ENCODE measurements at regions not wholly inside any gene's neighbourhood (a gene's known extent, or its start where the extent isn't known, plus 50 kb on each side); places are given as distances from the start of the nearest gene placed in this dataset.

- H3K4me3 Mint-ChIP-seq (ENCODE audit: unreplicated experiment) = no peak overlapping the region
- peaks cover 41% of the 10 kb centered on the region for H3K27me3 Mint-ChIP-seq (ENCODE audit: low read depth, unreplicated experiment)
- no peak overlapping the region for H3K9ac ChIP-seq (ENCODE audit: low read length)
- no peaks in the 10 kb centered on the region for H3K36me3 Mint-ChIP-seq (ENCODE audit: low read depth, unreplicated experiment)
- FAIRE-seq (no peak), DNase-seq (ENCODE audit: low read depth) (no peak)
- H3K79me2 ChIP-seq (ENCODE audit: insufficient read depth, low read length) = no peaks in the 10 kb centered on the region
- peaks cover 14% of the 10 kb centered on the region for H3K9me3 Mint-ChIP-seq (ENCODE audit: unreplicated experiment)
- H4K20me1 ChIP-seq (ENCODE audit: insufficient read depth, low read length) = no peaks in the 10 kb centered on the region
- no peak overlapping the region for H3K27ac Mint-ChIP-seq (ENCODE audit: unreplicated experiment)
- H3K9me3 ChIP-seq (ENCODE audit: insufficient read depth, low read depth, low read length) = peaks cover 4% of the 10 kb centered on the region
- H3K4me3 ChIP-seq (ENCODE audit: insufficient read depth, low read depth, low read length) = no peak overlapping the region
- no peak overlapping the region for H2AFZ ChIP-seq (ENCODE audit: low read depth, low read length)
- H3K4me1 ChIP-seq (ENCODE audit: insufficient read depth, low read length) = no peaks in the 10 kb centered on the region
- no peaks in the 10 kb centered on the region for H3K36me3 ChIP-seq (ENCODE audit: insufficient read depth, low read length)
- H3K27me3 ChIP-seq (ENCODE audit: insufficient read depth, low read length) = no peaks in the 10 kb centered on the region
- H3K27ac ChIP-seq (ENCODE audit: low read depth, low read length) = no peak overlapping the region
- no peak for TF ChIP-seq CTCF (IDR thresholded peaks at IDR 0.05; ENCODE audit: insufficient read depth, low read depth, low read length)
- no peak for TF ChIP-seq EZH2 (IDR thresholded peaks at IDR 0.05; ENCODE audit: insufficient read depth, low read length)
- H3K4me2 ChIP-seq (ENCODE audit: low read length) = no peak overlapping the region
- no peaks in the 10 kb centered on the region for H3K4me1 Mint-ChIP-seq (ENCODE audit: low read depth, unreplicated experiment)
Measured at GRCh38 chr19:29439021-29439420, 86.8 kb upstream of the VSTM2B start.

GRCh38 chr19:29439688-29440550, 85.9 kb upstream of the VSTM2B start:
- no peak overlapping the region for H3K27ac Mint-ChIP-seq (ENCODE audit: unreplicated experiment)
- TF ChIP-seq CTCF (IDR thresholded peaks at IDR 0.05; ENCODE audit: insufficient read depth, low read depth, low read length) (no peak), EZH2 (IDR thresholded peaks at IDR 0.05; ENCODE audit: insufficient read depth, low read length) (no peak)
- no peak overlapping the region for H3K27ac ChIP-seq (ENCODE audit: low read depth, low read length)
- H3K4me1 Mint-ChIP-seq (ENCODE audit: low read depth, unreplicated experiment) = no peaks in the 10 kb centered on the region
- H3K4me3 ChIP-seq (ENCODE audit: insufficient read depth, low read depth, low read length) = no peak overlapping the region
- peaks cover 4% of the 10 kb centered on the region for H3K9me3 ChIP-seq (ENCODE audit: insufficient read depth, low read depth, low read length)
- no peak overlapping the region for H3K4me3 Mint-ChIP-seq (ENCODE audit: unreplicated experiment)
- FAIRE-seq (no peak), DNase-seq (ENCODE audit: low read depth) (no peak)
- no peaks in the 10 kb centered on the region for H3K27me3 ChIP-seq (ENCODE audit: insufficient read depth, low read length)
- no peaks in the 10 kb centered on the region for H4K20me1 ChIP-seq (ENCODE audit: insufficient read depth, low read length)
- no peaks in the 10 kb centered on the region for H3K4me1 ChIP-seq (ENCODE audit: insufficient read depth, low read length)
- peaks cover 3% of the 10 kb centered on the region for H3K36me3 Mint-ChIP-seq (ENCODE audit: low read depth, unreplicated experiment)
- H3K4me2 ChIP-seq (ENCODE audit: low read length) = no peak overlapping the region
- no peaks in the 10 kb centered on the region for H3K79me2 ChIP-seq (ENCODE audit: insufficient read depth, low read length)
- H3K36me3 ChIP-seq (ENCODE audit: insufficient read depth, low read length) = no peaks in the 10 kb centered on the region
- no peak overlapping the region for H2AFZ ChIP-seq (ENCODE audit: low read depth, low read length)
- H3K27me3 Mint-ChIP-seq (ENCODE audit: low read depth, unreplicated experiment) = peaks cover 41% of the 10 kb centered on the region
- H3K9me3 Mint-ChIP-seq (ENCODE audit: unreplicated experiment) = peaks cover 12% of the 10 kb centered on the region
- H3K9ac ChIP-seq (ENCODE audit: low read length) = no peak overlapping the region

DNA sequence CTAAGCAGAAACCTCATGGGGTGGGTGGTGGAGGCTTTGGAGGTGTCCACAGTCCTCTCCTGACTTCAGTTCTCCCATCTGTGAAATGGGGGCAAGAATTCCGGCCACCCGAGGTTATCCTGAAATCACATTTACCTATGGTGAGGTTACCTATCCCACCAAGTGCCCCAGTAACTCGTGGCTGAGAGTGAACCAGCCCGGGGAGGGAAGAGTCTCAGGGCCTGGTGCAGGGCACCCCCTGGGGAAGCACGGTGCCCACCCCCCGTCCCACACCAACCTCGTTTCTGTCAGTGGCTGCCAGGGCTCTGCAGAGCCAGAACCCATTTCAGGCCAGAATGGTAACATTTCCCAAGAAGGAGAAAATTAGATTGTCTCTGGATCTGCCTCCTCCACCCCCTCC, 83.7 kb upstream of the VSTM2B start:
- Histone ChIP-seq H3K27me3 (ENCODE audit: insufficient read depth, low read length) (no peaks in the 10 kb centered on the region), H3K9me3 (ENCODE audit: insufficient read depth, low read depth, low read length) (peaks cover 4% of the 10 kb centered on the region), H3K4me3 (ENCODE audit: insufficient read depth, low read depth, low read length) (no peak overlapping the region), H3K4me2 (ENCODE audit: low read length) (no peak overlapping the region), H3K79me2 (ENCODE audit: insufficient read depth, low read length) (no peaks in the 10 kb centered on the region), H3K9ac (ENCODE audit: low read length) (no peak overlapping the region), H3K27ac (ENCODE audit: low read depth, low read length) (no peak overlapping the region), H2AFZ (ENCODE audit: low read depth, low read length) (no peak overlapping the region), H3K4me1 (ENCODE audit: insufficient read depth, low read length) (no peaks in the 10 kb centered on the region), H3K36me3 (ENCODE audit: insufficient read depth, low read length) (no peaks in the 10 kb centered on the region), H4K20me1 (ENCODE audit: insufficient read depth, low read length) (no peaks in the 10 kb centered on the region)
- FAIRE-seq (no peak), DNase-seq (ENCODE audit: low read depth) (no peak)
- Mint-ChIP-seq H3K36me3 (ENCODE audit: low read depth, unreplicated experiment) (peaks cover 3% of the 10 kb centered on the region), H3K4me1 (ENCODE audit: low read depth, unreplicated experiment) (no peaks in the 10 kb centered on the region), H3K27ac (ENCODE audit: unreplicated experiment) (no peak overlapping the region), H3K27me3 (ENCODE audit: low read depth, unreplicated experiment) (peaks cover 45% of the 10 kb centered on the region), H3K9me3 (ENCODE audit: unreplicated experiment) (peaks cover 12% of the 10 kb centered on the region), H3K4me3 (ENCODE audit: unreplicated experiment) (no peak overlapping the region)
- TF ChIP-seq CTCF (IDR thresholded peaks at IDR 0.05; ENCODE audit: insufficient read depth, low read depth, low read length) = no peak
- no peak for TF ChIP-seq EZH2 (IDR thresholded peaks at IDR 0.05; ENCODE audit: insufficient read depth, low read length)

Measured in astrocyte (in vitro differentiated cells and primary cell).